ENCODE measurements at regions not wholly inside any gene's neighbourhood (a gene's known extent, or its start where the extent isn't known, plus 50 kb on each side); places are given as distances from the start of the nearest gene placed in this dataset.

- TF ChIP-seq POLR2A (IDR thresholded peaks at IDR 0.05) = no peak
- no peak for TF ChIP-seq CTCF (IDR thresholded peaks at IDR 0.05 in 8 of 11, conservative IDR thresholded peaks at IDR 0.05 in 3 of 11)
Observed at GRCh38 chr16:58815181-58815888, 81.2 kb upstream of the GOT2 start.
